Mucosa of stomach (tissue), 1 donor: ENCODE measurements at regions not wholly inside any gene's neighbourhood (a gene's known extent, or its start where the extent isn't known, plus 50 kb on each side); places are given as distances from the start of the nearest gene placed in this dataset.

Source experiments
- H3K27me3 ChIP-seq: one replicate; pipeline ENCODE4 v1.7.0; 2013; ENCODE audit warnings: mild to moderate bottlenecking, low read length; ENCODE audit not compliant: control insufficient read depth, insufficient read depth
- H3K36me3 ChIP-seq: one replicate; pipeline ENCODE4 v1.7.0; 2013; ENCODE audit warnings: low read length; ENCODE audit not compliant: control insufficient read depth, insufficient read depth
- H3K4me1 ChIP-seq: one replicate; pipeline ENCODE4 v1.7.0; 2013; ENCODE audit warnings: mild to moderate bottlenecking, low read length; ENCODE audit not compliant: control insufficient read depth, insufficient read depth
- H3K4me3 ChIP-seq: one replicate; pipeline ENCODE4 v1.7.0; 2013; ENCODE audit warnings: low read length
- H3K9ac ChIP-seq: one replicate; pipeline ENCODE4 v1.7.0; 2013; ENCODE audit warnings: mild to moderate bottlenecking, low read length, moderate library complexity
- H3K9me3 ChIP-seq: one replicate; pipeline ENCODE4 v1.7.0; 2013; ENCODE audit warnings: mild to moderate bottlenecking, low read length, moderate library complexity; ENCODE audit not compliant: control insufficient read depth
- donor health status: Pancreatic carcinoma.

GRCh38 chr1:72693899-72694298 is 411.6 kb upstream of the NEGR1 start:
- Histone ChIP-seq H3K27me3 (no peaks in the 10 kb centered on the region), H3K4me1 (no peaks in the 10 kb centered on the region), H3K9ac (no peak overlapping the region), H3K9me3 (no peaks in the 10 kb centered on the region), H3K4me3 (no peak overlapping the region), H3K36me3 (no peaks in the 10 kb centered on the region)

DNA sequence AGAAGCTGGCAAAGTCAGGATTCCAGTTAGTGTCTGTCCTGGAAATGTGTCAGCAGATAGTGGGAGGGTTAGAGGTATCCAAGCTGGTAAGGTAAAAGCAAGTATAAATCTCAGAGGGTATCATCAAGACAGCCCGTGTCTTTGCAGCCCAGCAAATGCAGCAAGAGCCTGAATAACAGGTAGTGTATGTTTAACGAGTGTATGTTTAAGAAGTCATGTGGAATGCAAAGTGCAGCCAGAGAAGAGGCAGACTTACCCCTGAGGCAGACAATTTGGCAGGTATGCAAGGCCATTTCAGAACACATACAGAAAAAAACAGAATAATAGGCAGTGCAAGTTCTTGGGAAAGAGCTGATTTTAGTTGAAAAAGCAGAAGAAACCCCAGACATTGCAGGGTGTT is 411.0 kb upstream of the NEGR1 start:
- Histone ChIP-seq H3K27me3 (no peaks in the 10 kb centered on the region), H3K9ac (no peak overlapping the region), H3K4me1 (no peaks in the 10 kb centered on the region), H3K4me3 (no peak overlapping the region), H3K9me3 (no peaks in the 10 kb centered on the region), H3K36me3 (no peaks in the 10 kb centered on the region)

DNA sequence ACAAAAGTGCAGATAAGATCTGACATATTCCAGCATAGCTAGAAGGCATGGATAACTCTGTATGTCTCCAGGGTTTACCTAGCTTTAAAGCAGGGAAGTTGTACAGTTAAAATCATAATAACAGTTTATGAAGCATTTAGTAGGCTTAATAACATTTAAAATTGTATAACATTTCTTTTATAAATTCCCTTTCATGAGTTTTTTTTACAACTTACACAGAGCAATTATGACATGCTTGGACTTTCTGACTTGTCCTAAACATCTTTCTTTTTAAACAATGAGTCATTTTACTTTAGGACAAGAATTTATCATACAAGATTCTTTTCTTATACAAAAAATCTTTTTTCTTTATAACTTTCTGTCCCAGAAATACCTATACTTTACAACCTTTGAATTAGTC is 408.5 kb upstream of the NEGR1 start:
- no peaks in the 10 kb centered on the region for H3K4me1 ChIP-seq
- H3K9ac ChIP-seq = no peak overlapping the region
- H3K36me3 ChIP-seq = no peaks in the 10 kb centered on the region
- no peaks in the 10 kb centered on the region for H3K27me3 ChIP-seq
- no peak overlapping the region for H3K4me3 ChIP-seq
- no peaks in the 10 kb centered on the region for H3K9me3 ChIP-seq

DNA sequence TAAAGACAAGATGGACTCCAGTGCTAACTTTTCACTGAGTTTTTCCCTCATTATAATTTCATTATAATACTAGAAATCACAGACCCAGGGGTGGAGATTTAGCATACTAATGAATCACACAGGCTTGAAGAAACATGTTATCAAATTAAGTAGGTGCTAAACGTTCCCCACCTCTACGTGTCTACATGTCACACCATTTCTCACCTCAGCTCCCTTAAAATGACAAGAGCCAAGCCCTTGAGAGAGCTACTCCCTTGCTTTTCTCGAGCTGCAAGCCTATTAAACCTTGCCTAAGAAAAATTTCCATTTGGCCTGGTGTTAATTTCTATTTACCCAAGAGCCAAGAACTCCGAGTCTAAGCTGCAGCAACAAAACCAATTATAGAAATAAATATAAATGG is 396.3 kb upstream of the NEGR1 start:
- no peak overlapping the region for H3K9ac ChIP-seq
- no peak overlapping the region for H3K4me3 ChIP-seq
- H3K4me1 ChIP-seq = no peaks in the 10 kb centered on the region
- H3K27me3 ChIP-seq = no peaks in the 10 kb centered on the region
- H3K9me3 ChIP-seq = no peaks in the 10 kb centered on the region
- no peaks in the 10 kb centered on the region for H3K36me3 ChIP-seq

GRCh38 chr1:72670902-72671301 is 388.6 kb upstream of the NEGR1 start:
- H3K4me3 ChIP-seq = no peak overlapping the region
- no peaks in the 10 kb centered on the region for H3K36me3 ChIP-seq
- H3K9me3 ChIP-seq = no peaks in the 10 kb centered on the region
- H3K9ac ChIP-seq = no peak overlapping the region
- H3K4me1 ChIP-seq = no peaks in the 10 kb centered on the region
- no peaks in the 10 kb centered on the region for H3K27me3 ChIP-seq

DNA sequence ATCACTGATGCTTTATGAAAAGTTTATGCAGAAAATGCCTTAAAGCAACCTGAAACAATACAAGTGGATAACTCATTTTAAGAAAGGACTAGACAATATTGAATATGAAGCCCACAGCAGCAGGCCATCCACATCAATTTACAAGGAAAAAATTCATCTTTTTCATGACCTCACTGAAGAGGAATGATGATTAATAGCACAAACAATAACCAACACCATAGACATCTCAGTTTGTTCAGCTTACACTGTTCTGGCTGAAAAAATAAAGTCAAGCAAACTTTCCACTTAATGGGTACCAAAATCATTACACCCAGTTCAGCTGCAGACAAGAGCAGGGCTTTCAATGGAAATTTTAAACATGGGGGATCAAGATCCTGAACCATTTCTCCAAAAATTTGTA is 380.6 kb upstream of the NEGR1 start:
- Histone ChIP-seq H3K4me3 (no peak overlapping the region), H3K4me1 (no peaks in the 10 kb centered on the region), H3K9ac (no peak overlapping the region), H3K36me3 (no peaks in the 10 kb centered on the region), H3K27me3 (no peaks in the 10 kb centered on the region), H3K9me3 (no peaks in the 10 kb centered on the region)

DNA sequence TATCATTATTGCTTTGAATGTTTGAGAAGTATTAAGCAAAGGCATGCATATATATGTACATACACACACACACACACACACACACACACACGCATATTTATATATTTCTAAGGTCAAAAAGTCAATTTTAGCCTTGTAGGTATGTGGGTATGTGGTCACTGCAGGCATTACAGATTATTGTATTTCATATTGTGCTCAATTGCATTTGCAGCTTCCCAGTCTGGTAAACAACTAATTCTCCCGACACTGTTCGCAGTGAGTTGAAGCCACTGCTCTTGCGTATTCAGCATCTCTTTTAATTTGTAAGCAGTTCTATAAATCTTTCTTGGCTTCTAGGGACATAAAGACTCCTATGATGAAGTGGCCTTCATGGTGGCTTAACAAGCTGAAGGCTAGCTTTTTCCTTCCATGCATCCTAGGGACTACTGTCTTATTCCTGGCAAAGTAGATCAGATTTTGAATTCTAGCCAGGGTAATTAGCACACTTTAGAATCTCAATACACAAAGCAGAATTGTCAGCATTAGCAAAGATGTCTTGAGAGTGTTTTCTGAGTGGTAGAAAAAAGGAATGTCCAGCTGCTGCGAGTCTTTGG is 368.6 kb upstream of the NEGR1 start:
- Histone ChIP-seq H3K9me3 (no peaks in the 10 kb centered on the region), H3K4me3 (no peak overlapping the region), H3K27me3 (no peaks in the 10 kb centered on the region), H3K36me3 (no peaks in the 10 kb centered on the region), H3K4me1 (no peaks in the 10 kb centered on the region), H3K9ac (no peak overlapping the region)

- Histone ChIP-seq H3K36me3 (no peaks in the 10 kb centered on the region), H3K27me3 (no peaks in the 10 kb centered on the region), H3K4me1 (no peaks in the 10 kb centered on the region), H3K9me3 (no peaks in the 10 kb centered on the region), H3K9ac (no peak overlapping the region), H3K4me3 (no peak overlapping the region)
Measured at GRCh38 chr1:72649991-72650390, 367.7 kb upstream of the NEGR1 start.

DNA sequence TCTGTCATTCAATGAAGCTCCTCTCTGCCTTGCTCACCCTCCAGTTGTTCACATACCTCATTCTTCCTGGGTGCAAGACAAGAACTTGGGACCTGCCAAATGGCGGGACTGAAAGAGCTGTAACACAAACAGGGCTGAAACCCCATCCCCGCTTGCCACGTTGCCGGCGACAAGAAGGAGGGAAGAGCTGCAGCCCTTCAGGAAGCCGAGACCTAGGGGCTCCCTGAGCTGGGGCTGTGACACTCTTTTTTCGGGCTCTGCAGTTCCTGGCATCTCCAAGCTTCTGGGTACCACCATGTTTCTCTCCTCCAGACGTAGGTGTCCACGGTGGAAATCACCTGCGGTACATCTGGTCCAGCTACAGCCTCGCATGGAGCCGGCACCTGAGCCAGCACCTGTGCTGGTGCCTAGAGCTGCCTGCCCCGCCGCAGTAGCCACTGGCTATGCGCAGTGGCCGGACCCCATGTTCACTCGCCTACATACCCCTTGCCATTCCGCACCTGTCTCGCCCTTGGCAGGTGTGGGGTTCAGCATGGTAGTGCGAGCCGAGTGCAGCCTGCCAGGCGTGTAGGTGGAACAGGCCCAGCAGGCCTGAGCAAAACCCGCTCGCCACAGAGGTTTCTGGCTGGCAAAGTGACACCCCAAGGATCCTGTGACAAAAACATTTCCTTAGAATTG is 367.0 kb upstream of the NEGR1 start:
- no peak overlapping the region for H3K9ac ChIP-seq
- no peaks in the 10 kb centered on the region for H3K9me3 ChIP-seq
- H3K4me3 ChIP-seq = no peak overlapping the region
- no peaks in the 10 kb centered on the region for H3K27me3 ChIP-seq
- H3K36me3 ChIP-seq = no peaks in the 10 kb centered on the region
- H3K4me1 ChIP-seq = no peaks in the 10 kb centered on the region

GRCh38 chr1:72648465-72648864 is 366.1 kb upstream of the NEGR1 start:
- Histone ChIP-seq H3K4me3 (no peak overlapping the region), H3K9ac (no peak overlapping the region), H3K9me3 (no peaks in the 10 kb centered on the region), H3K27me3 (no peaks in the 10 kb centered on the region), H3K4me1 (no peaks in the 10 kb centered on the region), H3K36me3 (no peaks in the 10 kb centered on the region)

GRCh38 chr1:72643142-72643541 is 360.8 kb upstream of the NEGR1 start:
- no peaks in the 10 kb centered on the region for H3K9me3 ChIP-seq
- no peak overlapping the region for H3K4me3 ChIP-seq

GRCh38 chr1:72637593-72637992 is 355.3 kb upstream of the NEGR1 start:
- Histone ChIP-seq H3K27me3 (no peaks in the 10 kb centered on the region), H3K36me3 (no peaks in the 10 kb centered on the region), H3K9ac (no peak overlapping the region), H3K4me1 (no peaks in the 10 kb centered on the region), H3K4me3 (no peak overlapping the region), H3K9me3 (no peaks in the 10 kb centered on the region)

More at GRCh38 chr1:72643142-72643541, 360.8 kb upstream of the NEGR1 start:
- Histone ChIP-seq H3K4me1 (no peaks in the 10 kb centered on the region), H3K36me3 (no peaks in the 10 kb centered on the region), H3K27me3 (no peaks in the 10 kb centered on the region), H3K9ac (no peak overlapping the region)

- Histone ChIP-seq H3K4me3 (no peak overlapping the region), H3K4me1 (no peaks in the 10 kb centered on the region)
Measured at GRCh38 chr1:72636631-72637030, 354.3 kb upstream of the NEGR1 start.

More at GRCh38 chr1:72636631-72637030, 354.3 kb upstream of the NEGR1 start:
- Histone ChIP-seq H3K9ac (no peak overlapping the region), H3K9me3 (no peaks in the 10 kb centered on the region), H3K27me3 (no peaks in the 10 kb centered on the region), H3K36me3 (no peaks in the 10 kb centered on the region)
